Adipocyte (in vitro differentiated cells): ENCODE measurements at regions not wholly inside any gene's neighbourhood (a gene's known extent, or its start where the extent isn't known, plus 50 kb on each side); places are given as distances from the start of the nearest gene placed in this dataset.
"Not testable (repeated sequence)": the region's sequence is repeated elsewhere in the genome, so short reads cannot be mapped to it uniquely, and the experiment has no call there.

ENCODE experiments used
- DNase-seq: peaks from one replicate; pipeline ENCODE4 v3.0.0-alpha.2; 2015; ENCODE audit warnings: low read depth
- H3K27me3 ChIP-seq: replicated peaks from 2 replicates; pipeline ENCODE4 v1.7.0; 2013; ENCODE audit warnings: mild to moderate bottlenecking, low read length, moderate library complexity; ENCODE audit not compliant: control insufficient read depth, insufficient read depth
- H3K36me3 ChIP-seq: 2 replicates; pipeline ENCODE4 v1.7.0; 2013; ENCODE audit warnings: low read length, mild to moderate bottlenecking, moderate library complexity; ENCODE audit not compliant: control insufficient read depth, insufficient read depth, severe bottlenecking
- H3K4me1 ChIP-seq: 2 replicates; pipeline ENCODE4 v1.7.0; 2013; ENCODE audit warnings: mild to moderate bottlenecking, low read length, moderate library complexity; ENCODE audit not compliant: control insufficient read depth, insufficient read depth
- H3K4me3 ChIP-seq: 2 replicates; pipeline ENCODE4 v1.7.0; 2013; ENCODE audit warnings: mild to moderate bottlenecking, low read length, moderate library complexity
- H3K9ac ChIP-seq: 2 replicates; pipeline ENCODE4 v1.7.0; 2013; ENCODE audit warnings: mild to moderate bottlenecking, low read length, moderate library complexity
- H3K9me3 ChIP-seq: 2 replicates; pipeline ENCODE4 v1.7.0; 2013; ENCODE audit warnings: mild to moderate bottlenecking, low read length, moderate library complexity; ENCODE audit not compliant: control insufficient read depth

- no peak overlapping the region for H3K4me3 ChIP-seq
- no peaks in the 10 kb centered on the region for H3K27me3 ChIP-seq
- no peak overlapping the region for H3K9ac ChIP-seq
- peaks cover 11% of the 10 kb centered on the region for H3K9me3 ChIP-seq
- no peaks in the 10 kb centered on the region for H3K36me3 ChIP-seq
- no peaks in the 10 kb centered on the region for H3K4me1 ChIP-seq
- peak; percentile 15 for DNase-seq
Observed at GRCh38 chr3:175940243-175940642, 1081.1 kb downstream of the NAALADL2 start.

DNA sequence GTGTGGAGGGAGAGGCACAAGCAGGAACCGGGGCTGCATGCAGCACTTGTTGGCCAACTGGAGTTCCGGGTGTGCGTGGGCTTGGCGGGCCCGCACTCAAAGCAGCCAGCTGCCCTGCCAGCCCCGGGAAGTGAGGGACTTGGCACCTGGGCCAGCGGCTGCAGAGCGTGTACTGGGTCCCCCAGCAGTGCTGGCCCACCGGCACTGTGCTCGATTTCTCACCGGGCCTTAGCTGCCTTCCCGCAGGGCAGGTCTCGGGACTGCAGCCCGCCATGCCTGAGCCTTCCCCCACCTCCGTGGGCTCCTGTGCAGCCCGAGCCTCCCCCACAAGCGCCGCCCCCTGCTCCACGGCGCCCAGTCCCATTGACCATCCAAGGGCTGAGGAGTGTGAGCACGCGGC lies 1078.2 kb downstream of the NAALADL2 start:
- H3K9ac ChIP-seq, H3K9me3 ChIP-seq, DNase-seq, H3K4me3 ChIP-seq, H3K4me1 ChIP-seq, H3K27me3 ChIP-seq, H3K36me3 ChIP-seq: not testable (repeated sequence)

DNA sequence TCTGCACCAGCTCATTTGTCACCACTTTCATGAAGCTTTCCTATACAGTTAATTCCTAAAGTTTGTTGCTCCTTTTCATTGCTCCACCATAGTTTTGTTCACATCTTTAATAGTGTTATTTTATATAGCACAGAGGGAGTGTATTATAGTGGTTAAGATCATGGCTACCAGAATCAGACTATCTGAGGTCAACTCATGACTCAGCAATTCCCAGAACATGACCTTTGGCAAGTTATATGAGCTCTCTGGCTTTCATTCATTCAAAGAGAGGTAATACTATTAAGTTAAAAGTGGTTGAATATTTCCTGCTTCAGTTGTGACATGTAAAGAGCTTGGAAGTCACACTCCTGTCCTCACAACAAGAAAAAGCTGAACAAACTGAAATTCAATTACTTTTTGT lies 1073.5 kb downstream of the NAALADL2 start:
- Histone ChIP-seq H3K27me3 (no peaks in the 10 kb centered on the region), H3K9me3 (no peaks in the 10 kb centered on the region), H3K4me1 (no peaks in the 10 kb centered on the region), H3K36me3 (no peaks in the 10 kb centered on the region), H3K4me3 (no peak overlapping the region), H3K9ac (no peak overlapping the region)
- DNase-seq, result peak; percentile 6

- Histone ChIP-seq H3K4me1 (no peaks in the 10 kb centered on the region), H3K27me3 (no peaks in the 10 kb centered on the region), H3K4me3 (no peak overlapping the region), H3K9me3 (peaks cover 8% of the 10 kb centered on the region), H3K9ac (no peak overlapping the region), H3K36me3 (no peaks in the 10 kb centered on the region)
- DNase-seq, result no peak
Observed at GRCh38 chr3:175919133-175919532, 1060.0 kb downstream of the NAALADL2 start.

GRCh38 chr3:175916191-175916934 lies 1057.2 kb downstream of the NAALADL2 start:
- DNase-seq, result peak; percentile 23
- Histone ChIP-seq H3K4me3 (no peak overlapping the region), H3K36me3 (no peaks in the 10 kb centered on the region), H3K27me3 (no peaks in the 10 kb centered on the region), H3K9me3 (peaks cover 8% of the 10 kb centered on the region), H3K4me1 (no peaks in the 10 kb centered on the region), H3K9ac (no peak overlapping the region)

DNA sequence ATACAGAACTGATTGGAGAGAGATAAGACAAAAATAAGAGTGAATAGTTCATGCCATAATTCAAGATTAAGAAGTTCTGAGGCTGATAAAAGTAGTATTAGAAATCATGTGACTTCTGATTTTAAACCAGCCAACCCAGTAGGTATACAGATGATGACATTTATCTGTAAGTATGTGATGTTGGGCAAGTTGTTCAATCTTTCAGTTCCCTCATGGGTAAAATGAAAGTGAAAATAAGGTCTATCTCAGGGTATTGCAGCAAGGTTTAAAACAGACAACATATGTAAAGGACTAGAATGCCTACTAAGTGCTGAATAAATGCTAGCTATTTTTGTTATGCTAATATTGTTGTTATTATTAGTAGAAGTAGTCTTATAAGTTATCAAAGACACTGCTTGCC lies 1055.7 kb downstream of the NAALADL2 start:
- Histone ChIP-seq H3K36me3 (no peaks in the 10 kb centered on the region), H3K4me1 (no peaks in the 10 kb centered on the region), H3K27me3 (no peaks in the 10 kb centered on the region), H3K9me3 (peaks cover 8% of the 10 kb centered on the region), H3K4me3 (no peak overlapping the region), H3K9ac (no peak overlapping the region)
- peak; percentile 31 for DNase-seq

- H3K4me1 ChIP-seq, result no peaks in the 10 kb centered on the region
- H3K27me3 ChIP-seq, result no peaks in the 10 kb centered on the region
- no peak for DNase-seq
- no peaks in the 10 kb centered on the region for H3K9me3 ChIP-seq
- H3K9ac ChIP-seq, result no peak overlapping the region
- H3K4me3 ChIP-seq, result no peak overlapping the region
- no peaks in the 10 kb centered on the region for H3K36me3 ChIP-seq
Observed at GRCh38 chr3:175913286-175913685, 1054.2 kb downstream of the NAALADL2 start.

DNA sequence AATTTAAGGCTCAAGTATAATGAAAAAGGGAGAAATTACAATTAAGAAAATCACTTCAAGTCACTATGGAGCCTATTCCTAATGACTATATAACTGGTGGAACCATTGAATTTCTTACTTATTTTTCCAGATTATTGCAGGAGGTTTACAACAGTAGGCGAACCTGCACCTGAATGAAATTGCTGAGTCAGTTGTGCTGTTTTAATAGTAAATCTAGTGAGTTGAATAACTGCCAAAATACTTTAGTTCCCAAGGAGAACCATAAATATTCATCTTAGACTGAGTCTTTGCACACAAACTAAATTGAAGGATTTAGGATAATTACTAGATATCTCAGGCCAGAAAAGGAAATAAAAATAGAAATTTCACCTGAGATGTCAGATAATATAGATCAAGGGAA lies 1052.8 kb downstream of the NAALADL2 start:
- DNase-seq, result no peak
- no peaks in the 10 kb centered on the region for H3K4me1 ChIP-seq
- H3K9ac ChIP-seq, result no peak overlapping the region
- no peaks in the 10 kb centered on the region for H3K27me3 ChIP-seq
- no peak overlapping the region for H3K4me3 ChIP-seq
- no peaks in the 10 kb centered on the region for H3K36me3 ChIP-seq
- H3K9me3 ChIP-seq, result no peaks in the 10 kb centered on the region

- Histone ChIP-seq H3K4me1 (no peaks in the 10 kb centered on the region), H3K9ac (no peak overlapping the region), H3K9me3 (peaks cover 5% of the 10 kb centered on the region), H3K4me3 (no peak overlapping the region), H3K27me3 (no peaks in the 10 kb centered on the region), H3K36me3 (no peaks in the 10 kb centered on the region)
- no peak for DNase-seq
Observed at GRCh38 chr3:175902226-175902625, 1043.1 kb downstream of the NAALADL2 start.

DNA sequence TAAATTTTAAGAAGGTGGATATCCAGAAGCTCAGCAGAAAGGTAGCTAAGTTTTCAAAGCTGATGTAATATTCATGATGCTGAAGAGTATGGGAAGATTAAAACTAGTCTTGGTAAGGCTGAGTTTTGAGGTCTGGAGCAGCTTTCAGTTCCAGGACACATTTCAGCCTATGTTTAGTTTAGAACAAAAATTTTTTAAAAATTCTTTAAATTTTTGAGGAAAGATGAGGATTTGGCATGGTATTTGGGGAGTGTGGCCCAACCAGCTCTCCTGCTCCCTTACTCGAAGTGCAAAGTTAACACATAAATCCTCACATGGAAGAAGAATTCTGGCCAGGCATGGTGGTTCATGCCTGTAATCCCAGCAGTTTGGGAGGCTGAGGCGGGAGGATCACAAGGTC lies 1039.1 kb downstream of the NAALADL2 start:
- H3K27me3 ChIP-seq, result no peaks in the 10 kb centered on the region
- no peaks in the 10 kb centered on the region for H3K4me1 ChIP-seq
- no peaks in the 10 kb centered on the region for H3K36me3 ChIP-seq
- peak; percentile 18 for DNase-seq
- H3K9me3 ChIP-seq, result peaks cover 5% of the 10 kb centered on the region
- H3K9ac ChIP-seq, result no peak overlapping the region
- H3K4me3 ChIP-seq, result no peak overlapping the region

- no peaks in the 10 kb centered on the region for H3K9me3 ChIP-seq
- no peaks in the 10 kb centered on the region for H3K4me1 ChIP-seq
- DNase-seq, result no peak
- no peak overlapping the region for H3K9ac ChIP-seq
- no peaks in the 10 kb centered on the region for H3K36me3 ChIP-seq
- H3K4me3 ChIP-seq, result no peak overlapping the region
- H3K27me3 ChIP-seq, result no peaks in the 10 kb centered on the region
Observed at GRCh38 chr3:175896655-175897054, 1037.5 kb downstream of the NAALADL2 start.

DNA sequence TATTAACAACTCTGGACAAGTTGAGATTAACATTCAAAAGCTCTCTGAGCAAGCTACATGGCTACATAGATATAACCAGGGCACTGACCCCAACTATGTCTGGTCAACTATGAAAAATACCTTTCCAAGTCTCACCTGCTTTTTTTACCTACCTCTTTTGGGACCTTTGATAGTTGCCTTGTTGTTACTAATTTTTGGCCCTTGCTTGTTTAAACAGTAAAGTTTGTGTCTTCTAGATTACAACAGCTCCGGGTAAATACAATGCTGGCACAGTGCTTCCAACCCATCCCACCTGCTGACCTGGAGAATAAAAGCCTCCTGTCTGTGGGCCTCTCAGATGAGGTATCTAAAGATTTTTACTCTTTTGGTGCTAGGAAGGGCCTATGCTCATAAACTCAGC lies 1036.6 kb downstream of the NAALADL2 start:
- H3K9me3 ChIP-seq, result no peaks in the 10 kb centered on the region
- H3K4me1 ChIP-seq, result no peaks in the 10 kb centered on the region
- no peak overlapping the region for H3K4me3 ChIP-seq
- no peak for DNase-seq
- no peaks in the 10 kb centered on the region for H3K27me3 ChIP-seq
- H3K36me3 ChIP-seq, result no peaks in the 10 kb centered on the region
- no peak overlapping the region for H3K9ac ChIP-seq
